Prostate gland (tissue), 2 donors: ENCODE measurements at regions not wholly inside any gene's neighbourhood (a gene's known extent, or its start where the extent isn't known, plus 50 kb on each side); places are given as distances from the start of the nearest gene placed in this dataset.

ENCODE experiments used
- CTCF ChIP-seq, 4 experiments: fragments of 200-600 bp in 2 of 4; fragments of 450-650 bp in 2 of 4; sonication (generic) in 2 of 4; IDR thresholded peaks; 1 replicate in 3 of 4; 2 replicates in 1 of 4; pipeline ENCODE4 v1.5.1; 2016 to 2019; ENCODE audit warnings: antibody characterized with exemption in 4 of 4, mild to moderate bottlenecking in 2 of 4, moderate library complexity in 2 of 4
- POLR2A ChIP-seq: fragments of 450-650 bp; IDR thresholded peaks from one replicate; pipeline ENCODE4 v1.6.1; 2016; ENCODE audit warnings: antibody characterized with exemption, mild to moderate bottlenecking

- TF ChIP-seq CTCF (IDR thresholded peaks at IDR 0.05) (no peak), POLR2A (no peak)
These were observed 555.5 kb upstream of the MARCKS start for GRCh38 chr6:113301651-113302050.
